K562 (cell line): ENCODE measurements at regions not wholly inside any gene's neighbourhood (a gene's known extent, or its start where the extent isn't known, plus 50 kb on each side); places are given as distances from the start of the nearest gene placed in this dataset.
A peak's percentile ranks its signal among the peaks of the same experiment; 100 is the strongest.

Experiments used
- ATAC-seq: fragments of 200-7000 bp; cut with Tn5 transposase; 3 replicates; pipeline ENCODE4 v1.9.1; 2020; ENCODE audit warnings: moderate library complexity
- BruUV-seq: library from RNA; stranded (reverse); fragments of 400-500 nt; replicated peaks from 2 replicates; lab custom pipeline; 2021; lab: Mats Ljungman, UMichigan
- CTCF ChIA-PET: fragments of 300-600 bp; formaldehyde crosslinking; extraction: SDS; loops from one replicate; lab custom pipeline; 2021; ENCODE audit warnings: low intra/inter-chr PET ratio; lab: Yijun Ruan, JAX
- POLR2A ChIA-PET: fragments of 300-600, 350-650 bp; sonication (Branson Sonifier 250); formaldehyde crosslinking; extraction: SDS; loops from one replicate; lab custom pipeline; 2021; ENCODE audit warnings: antibody characterized with exemption, inconsistent platforms; lab: Yijun Ruan, JAX
- DNase-seq, 4 experiments: peaks; one replicate each; pipeline versions ENCODE4 v3.0.0 to v3.0.0-alpha.2; 2011 to 2018; ENCODE audit warnings: low spot score in 3 of 4, mixed read lengths in 3 of 4; ENCODE audit errors: extremely low read depth in 1 of 4
- FAIRE-seq: peaks from 2 replicates; lab custom pipeline; 2011; peaks lifted over from hg19 to GRCh38; lab: Jason Lieb, UNC
- H2AFZ ChIP-seq: 2 replicates; pipeline ENCODE4 v1.6.0; 2011; ENCODE audit warnings: low read depth, low read length, control low read depth, inconsistent platforms
- H3K27ac ChIP-seq: fragments of 200-600 bp; 3 replicates; pipeline ENCODE4 v1.8.0; 2011; ENCODE audit warnings: low read depth, mild to moderate bottlenecking, control low read depth, inconsistent platforms, low read length, moderate library complexity, mixed read lengths; ENCODE audit errors: extremely low read depth
- H3K27me3 ChIP-seq, 2 experiments: fragments of 300-600 bp in 1 of 2; 2 replicates in 1 of 2; 3 replicates in 1 of 2; pipeline versions ENCODE4 v1.6.0 to v1.8.0; 2011; ENCODE audit warnings: inconsistent platforms in 2 of 2, low read length in 2 of 2, mild to moderate bottlenecking in 1 of 2, mixed read lengths in 1 of 2, moderate library complexity in 1 of 2; ENCODE audit not compliant: control insufficient read depth in 2 of 2, insufficient read depth in 2 of 2
- H3K36me3 ChIP-seq: fragments of 300-600 bp; 3 replicates; pipeline ENCODE4 v1.8.0; 2011; ENCODE audit warnings: mild to moderate bottlenecking, low read length, inconsistent platforms; ENCODE audit not compliant: control insufficient read depth, insufficient read depth
- H3K4me1 ChIP-seq, 2 experiments: fragments of 200-600 bp in 1 of 2; replicated peaks in 1 of 2; 2 replicates in 1 of 2; 3 replicates in 1 of 2; pipeline versions ENCODE4 v1.5.1 to v1.8.0; 2011; ENCODE audit warnings: inconsistent platforms in 2 of 2, low read length in 2 of 2, mild to moderate bottlenecking in 1 of 2, mixed read lengths in 1 of 2, moderate library complexity in 1 of 2; ENCODE audit not compliant: control insufficient read depth in 2 of 2, insufficient read depth in 2 of 2
- H3K4me2 ChIP-seq: 2 replicates; pipeline ENCODE4 v1.6.1; 2011; ENCODE audit warnings: low read length, control low read depth, inconsistent platforms, mixed read lengths; ENCODE audit not compliant: insufficient read depth
- H3K4me3 ChIP-seq: fragments of 200-600 bp; sonication (generic), shearing (Covaris generic); 2 replicates; pipeline ENCODE4 v1.5.1; 2016; ENCODE audit warnings: control low read depth, inconsistent platforms
- H3K79me2 ChIP-seq: fragments of 200-600 bp; 3 replicates; pipeline ENCODE4 v1.8.0; 2011; ENCODE audit warnings: low read length, inconsistent platforms; ENCODE audit not compliant: control insufficient read depth, insufficient read depth
- H3K9ac ChIP-seq, 2 experiments: 2 replicates each; pipeline versions ENCODE4 v1.6.0 to v1.6.1; 2011; ENCODE audit warnings: low read depth in 2 of 2, low read length in 2 of 2, control low read depth in 1 of 2, inconsistent platforms in 1 of 2, mild to moderate bottlenecking in 1 of 2, mixed read lengths in 1 of 2; ENCODE audit not compliant: insufficient read depth in 1 of 2
- H3K9me1 ChIP-seq: one replicate; pipeline ENCODE4 v1.6.0; 2011; ENCODE audit warnings: inconsistent platforms, mild to moderate bottlenecking, low read length, moderate library complexity; ENCODE audit not compliant: control insufficient read depth, insufficient read depth
- H3K9me3 ChIP-seq: replicated peaks from 2 replicates; pipeline ENCODE4 v1.5.1; 2011; ENCODE audit warnings: low read depth, low read length, inconsistent platforms; ENCODE audit not compliant: control insufficient read depth, insufficient read depth
- H4K20me1 ChIP-seq: replicated peaks from 2 replicates; pipeline ENCODE4 v1.6.1; 2011; ENCODE audit warnings: low read length, inconsistent platforms, mixed read lengths; ENCODE audit not compliant: control insufficient read depth, insufficient read depth
- BCOR ChIP-seq: fragments of 450-650 bp; IDR thresholded peaks from 2 replicates; pipeline ENCODE4 v1.6.1; 2016
- CREBBP ChIP-seq: IDR thresholded peaks from one replicate; pipeline ENCODE4 v1.6.1; 2012; ENCODE audit warnings: low read depth, mild to moderate bottlenecking, control low read depth, inconsistent platforms, low read length
- ETV1 ChIP-seq: fragments of 450-650 bp; conservative IDR thresholded peaks from 2 replicates; pipeline ENCODE4 v1.6.1; 2016; ENCODE audit warnings: missing genetic modification characterization, control low read depth, low read depth, missing compliant biosample characterization
- FOXP1 ChIP-seq: sonication (generic); formaldehyde crosslinking; IDR thresholded peaks from 2 replicates; pipeline ENCODE4 v1.8.0; 2022; ENCODE audit warnings: mild to moderate bottlenecking, missing genetic modification reagents
- KLF16 ChIP-seq: IDR thresholded peaks from 2 replicates; pipeline ENCODE4 v1.6.1; 2016; ENCODE audit warnings: antibody characterized with exemption
- KLF6 ChIP-seq: fragments of 250-450 bp; sonication (Bioruptor Pico); IDR thresholded peaks from 2 replicates; pipeline ENCODE4 v1.4.0; 2020; ENCODE audit warnings: mild to moderate bottlenecking, moderate library complexity, borderline replicate concordance
- MTA2 ChIP-seq: fragments of 450-650 bp; IDR thresholded peaks from 2 replicates; pipeline ENCODE4 v1.6.1; 2016; ENCODE audit warnings: low read depth
- NCOA2 ChIP-seq, 2 experiments: fragments of 450-650 bp; IDR thresholded peaks; 2 replicates each; pipeline ENCODE4 v1.6.1; 2018; ENCODE audit warnings: mild to moderate bottlenecking in 2 of 2, moderate library complexity in 1 of 2; ENCODE audit not compliant: partially characterized antibody in 2 of 2
- OTX1 ChIP-seq: fragments of 450-650 bp; formaldehyde crosslinking; IDR thresholded peaks from 2 replicates; pipeline ENCODE4 v1.4.0; 2022; ENCODE audit warnings: mild to moderate bottlenecking
- SMARCA5 ChIP-seq: fragments of 450-650 bp; IDR thresholded peaks from 2 replicates; pipeline ENCODE4 v1.6.1; 2016
- TBL1XR1 ChIP-seq, 2 experiments: IDR thresholded peaks; 2 replicates each; pipeline ENCODE4 v1.6.1; 2012; ENCODE audit warnings: improper control_type of control experiment in 2 of 2, low read length in 2 of 2, mild to moderate bottlenecking in 1 of 2
- ZBTB7A ChIP-seq: IDR thresholded peaks from 2 replicates; pipeline ENCODE4 v1.6.1; 2011; ENCODE audit warnings: low read depth, mild to moderate bottlenecking, low read length, moderate library complexity, borderline replicate concordance; ENCODE audit not compliant: control insufficient read depth
- ZNF77 ChIP-seq: fragments of 250-450 bp; sonication (Bioruptor Pico); IDR thresholded peaks from 2 replicates; pipeline ENCODE4 v1.5.0; 2020
- WGBS: fragments of 100-300 bp; shearing (Covaris generic); methylation state at CpG from one replicate; pipeline ENCODE4 v1.1.6; 2016; ENCODE audit warnings: low coverage, mixed read lengths; ENCODE audit not compliant: insufficient coverage; ENCODE audit errors: missing lambda C conversion rate; 5-methylcytosine and 5-hydroxymethylcytosine counted together
- in situ Hi-C: fragments of 300-500 bp; cut with MboI; formaldehyde crosslinking; loops from 4 replicates; pipeline ENCODE4 v1.15.0; 2018; ENCODE audit warnings: inconsistent platforms, mixed read lengths
- intact Hi-C: fragments of 100-400 bp; cut with micrococcal nuclease; formaldehyde crosslinking; loops from 2 replicates; pipeline ENCODE4 v1.14.2; 2022
- TF ChIP-seq, protein P1 (sequence below): fragments of 450-650 bp; IDR thresholded peaks from 2 replicates; pipeline ENCODE4 v1.6.1; 2016; ENCODE audit warnings: borderline replicate concordance
- TF ChIP-seq, protein P2 (sequence below), 2 experiments: fragments of 450-650 bp in 1 of 2; sonication (generic) in 1 of 2; formaldehyde crosslinking in 1 of 2; IDR thresholded peaks in 1 of 2; conservative IDR thresholded peaks in 1 of 2; 2 replicates each; pipeline versions ENCODE4 v1.6.1 to v1.8.1; 2016 to 2023; ENCODE audit warnings: mild to moderate bottlenecking in 2 of 2, moderate library complexity in 2 of 2, inconsistent platforms in 1 of 2, missing genetic modification reagents in 1 of 2

DNA sequence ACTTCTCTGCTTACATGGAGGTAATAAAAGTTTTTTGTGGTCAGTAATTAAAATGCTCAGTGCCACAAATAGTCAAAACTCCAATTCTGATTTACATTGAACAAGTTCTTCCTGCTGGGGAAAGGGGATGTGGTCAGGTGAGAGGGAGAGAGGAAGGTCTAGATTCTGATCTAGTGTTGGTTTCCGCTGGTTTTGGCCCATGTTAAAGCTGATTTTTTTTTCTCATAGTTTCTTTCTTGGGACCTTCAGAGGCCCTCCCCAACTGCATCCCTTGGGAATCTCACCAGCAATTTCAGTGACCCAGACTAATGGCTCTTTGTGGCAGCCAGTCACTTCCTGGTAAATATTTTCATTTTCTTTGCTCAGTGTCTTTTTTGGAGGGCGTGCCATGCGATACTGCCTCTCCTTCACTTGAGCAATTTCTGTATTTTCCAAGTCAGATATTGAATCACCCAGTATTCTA is 332.7 kb downstream of the RAPGEF2 start:
- Histone ChIP-seq H3K4me1 (no peaks in the 10 kb centered on the region), H3K27ac (no peak overlapping the region), H3K4me3 (no peak overlapping the region), H3K9me1 (no peaks in the 10 kb centered on the region), H3K27me3 (peaks cover 0 to 6% of the 10 kb centered on the region in 2 experiments; a peak in 1 of 5 replicates), H4K20me1 (no peaks in the 10 kb centered on the region), H3K9ac (no peak overlapping the region), H3K9me3 (no peaks in the 10 kb centered on the region), H3K79me2 (no peaks in the 10 kb centered on the region), H3K36me3 (no peaks in the 10 kb centered on the region), H3K4me2 (no peak overlapping the region), H2AFZ (no peak overlapping the region)
- WGBS = 49% methylated on average over 3 of the region's 3 CpGs
- ChIA-PET CTCF (no interaction called here), POLR2A (no interaction called here)
- BruUV-seq = no TSS peak
- no peak for DNase-seq
- FAIRE-seq = no peak
- intact Hi-C loops (no loop called here), in situ Hi-C loops (loop anchor here (25.0 kb wide), 2 partner anchors 698 to 1173 kb away; no protein-coding TSS in a partner anchor)
- ATAC-seq = no peak
- TF ChIP-seq MTA2 (no peak), ETV1 (tag) (peak; percentile 26; the same call in 1 of the 2 replicates)

DNA sequence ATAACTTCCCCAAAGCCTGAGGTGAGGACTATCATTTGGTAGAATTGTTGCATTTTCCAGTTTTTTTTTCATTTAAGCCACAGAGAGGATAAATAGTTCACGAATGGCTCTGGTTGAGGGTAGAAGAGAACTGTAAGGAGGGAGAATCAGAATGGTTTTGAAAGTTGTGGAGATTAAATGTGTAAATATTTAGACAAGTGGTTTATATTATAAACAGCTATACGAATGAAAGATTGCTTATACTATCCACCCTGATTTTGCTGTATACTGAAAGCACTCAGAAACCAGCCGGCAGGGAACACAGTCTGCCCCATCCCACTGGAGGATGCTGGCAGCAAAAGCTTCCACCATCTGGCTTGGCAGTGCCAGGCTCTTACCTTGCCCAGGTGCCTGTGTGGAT is 341.1 kb downstream of the RAPGEF2 start:
- Histone ChIP-seq H3K79me2 (no peaks in the 10 kb centered on the region), H3K4me1 (no peaks in the 10 kb centered on the region), H3K4me3 (no peak overlapping the region), H3K9ac (no peak overlapping the region), H2AFZ (no peak overlapping the region), H3K36me3 (no peaks in the 10 kb centered on the region), H3K9me1 (no peaks in the 10 kb centered on the region), H3K4me2 (no peak overlapping the region), H3K9me3 (no peaks in the 10 kb centered on the region), H3K27ac (no peak overlapping the region), H3K27me3 (no peaks in the 10 kb centered on the region), H4K20me1 (no peaks in the 10 kb centered on the region)
- DNase-seq (no peak), ATAC-seq (no peak), FAIRE-seq (no peak)
- ChIA-PET POLR2A (interaction anchor here (1.7 kb wide), 1 partner anchor 24 kb away, joined by 5 read pairs; no protein-coding TSS in a partner anchor), CTCF (no interaction called here)
- BruUV-seq = no TSS peak
- in situ Hi-C loops (loop anchor here (10.0 to 25.0 kb wide), 4 partner anchors 239 to 1182 kb away; no protein-coding TSS in a partner anchor), intact Hi-C loops (loop anchor here (10.0 kb wide), 2 partner anchors 339 to 819 kb away; partner anchors contain the start of gene RAPGEF2)
- WGBS = 4% methylated on average over 3 of the region's 3 CpGs
- TF ChIP-seq ZBTB7A (no peak), KLF16 (no peak), OTX1 (CRISPR knock-in tag) (no peak), BCOR (no peak), FOXP1 (CRISPR knock-in tag) (no peak), KLF6 (CRISPR knock-in tag) (no peak), SMARCA5 (no peak), TBL1XR1 (IDR thresholded peaks at IDR 0.05; ENCODE audit: low read length in 2 of 2) (no peak), CREBBP (no peak), ZNF77 (CRISPR knock-in tag) (no peak), NCOA2 (IDR thresholded peaks at IDR 0.05; ENCODE audit: partially characterized antibody in 2 of 2) (no peak)
- TF ChIP-seq, protein P1, sequence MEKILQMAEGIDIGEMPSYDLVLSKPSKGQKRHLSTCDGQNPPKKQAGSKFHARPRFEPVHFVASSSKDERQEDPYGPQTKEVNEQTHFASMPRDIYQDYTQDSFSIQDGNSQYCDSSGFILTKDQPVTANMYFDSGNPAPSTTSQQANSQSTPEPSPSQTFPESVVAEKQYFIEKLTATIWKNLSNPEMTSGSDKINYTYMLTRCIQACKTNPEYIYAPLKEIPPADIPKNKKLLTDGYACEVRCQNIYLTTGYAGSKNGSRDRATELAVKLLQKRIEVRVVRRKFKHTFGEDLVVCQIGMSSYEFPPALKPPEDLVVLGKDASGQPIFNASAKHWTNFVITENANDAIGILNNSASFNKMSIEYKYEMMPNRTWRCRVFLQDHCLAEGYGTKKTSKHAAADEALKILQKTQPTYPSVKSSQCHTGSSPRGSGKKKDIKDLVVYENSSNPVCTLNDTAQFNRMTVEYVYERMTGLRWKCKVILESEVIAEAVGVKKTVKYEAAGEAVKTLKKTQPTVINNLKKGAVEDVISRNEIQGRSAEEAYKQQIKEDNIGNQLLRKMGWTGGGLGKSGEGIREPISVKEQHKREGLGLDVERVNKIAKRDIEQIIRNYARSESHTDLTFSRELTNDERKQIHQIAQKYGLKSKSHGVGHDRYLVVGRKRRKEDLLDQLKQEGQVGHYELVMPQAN = no peak
- TF ChIP-seq, protein P2, sequence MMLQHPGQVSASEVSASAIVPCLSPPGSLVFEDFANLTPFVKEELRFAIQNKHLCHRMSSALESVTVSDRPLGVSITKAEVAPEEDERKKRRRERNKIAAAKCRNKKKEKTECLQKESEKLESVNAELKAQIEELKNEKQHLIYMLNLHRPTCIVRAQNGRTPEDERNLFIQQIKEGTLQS (IDR thresholded peaks at IDR 0.05) = no peak
- TF ChIP-seq, protein P2 (CRISPR knock-in tag; conservative IDR thresholded peaks at IDR 0.05) = no peak
